Transverse colon (tissue), 4 donors: ENCODE measurements at regions not wholly inside any gene's neighbourhood (a gene's known extent, or its start where the extent isn't known, plus 50 kb on each side); places are given as distances from the start of the nearest gene placed in this dataset.

Experiments
- DNase-seq: peaks from one replicate; pipeline ENCODE4 v3.0.0-alpha.2; 2019
- H3K27ac ChIP-seq, 4 donors: fragments of 200-600 bp; sonication (generic); 2 replicates each; pipeline ENCODE4 v1.5.1; 2016 to 2018; ENCODE audit warnings: inconsistent platforms in 4 of 4
- H3K27me3 ChIP-seq: fragments of 200-600 bp; sonication (generic); 2 replicates; pipeline ENCODE4 v1.5.1; 2017; ENCODE audit warnings: inconsistent platforms
- H3K36me3 ChIP-seq, 4 donors: fragments of 200-600 bp; sonication (generic); 2 replicates each; pipeline ENCODE4 v1.5.1; 2017 to 2019; ENCODE audit warnings: inconsistent platforms in 4 of 4
- H3K4me1 ChIP-seq, 4 donors: fragments of 200-600 bp; sonication (generic); 2 replicates each; pipeline ENCODE4 v1.5.1; 2017 to 2020; ENCODE audit warnings: inconsistent platforms in 4 of 4
- H3K4me3 ChIP-seq, 4 donors: fragments of 200-600 bp; sonication (generic); 1 replicate in 1 of 4; 2 replicates in 3 of 4; pipeline versions ENCODE4 v1.5.1 to v1.6.1; 2017 to 2019; ENCODE audit warnings: inconsistent platforms in 4 of 4
- H3K9me3 ChIP-seq, 2 donors: fragments of 200-600 bp; sonication (generic); 2 replicates each; pipeline ENCODE4 v1.5.1; 2017 to 2019; ENCODE audit warnings: inconsistent platforms in 2 of 2
- CTCF ChIP-seq, 5 experiments: fragments of 200-600 bp in 3 of 5; fragments of 450-650 bp in 2 of 5; sonication (generic) in 3 of 5; IDR thresholded peaks; 1 replicate in 2 of 5; 2 replicates in 3 of 5; pipeline ENCODE4 v1.5.1; 2016 to 2017; ENCODE audit warnings: antibody characterized with exemption in 5 of 5, inconsistent platforms in 3 of 5, mild to moderate bottlenecking in 2 of 5, moderate library complexity in 1 of 5
- EP300 ChIP-seq: sonication (generic); formaldehyde crosslinking; IDR thresholded peaks from one replicate; pipeline ENCODE4 v1.6.1; 2017; ENCODE audit warnings: antibody characterized with exemption, low read depth
- POLR2A ChIP-seq: fragments of 450-650 bp; IDR thresholded peaks from one replicate; pipeline ENCODE4 v1.6.1; 2016; ENCODE audit warnings: antibody characterized with exemption, mild to moderate bottlenecking, moderate library complexity
- POLR2AphosphoS5 ChIP-seq, 3 donors: sonication (generic); formaldehyde crosslinking; IDR thresholded peaks; one replicate each; pipeline ENCODE4 v1.6.1; 2016; ENCODE audit warnings: antibody characterized with exemption in 3 of 3
- WGBS, 2 donors: methylation state at CpG; one replicate each; pipeline ENCODE4 v1.1.5; 2018; ENCODE audit warnings: low coverage in 1 of 2; 5-methylcytosine and 5-hydroxymethylcytosine counted together
- in situ Hi-C, 4 donors: fragments of 200-750 bp; cut with MboI; loops; one replicate each; pipeline versions ENCODE4 v1.15.0 to v1.15.1; 2017; ENCODE audit warnings: low sequenced_read_pairs in 3 of 4, low pct_ligation_motif_present in 1 of 4, low pct_unique_long_range_greater_than_20kb in 1 of 4
- intact Hi-C: fragments of 100-400 bp; cut with DNase I; formaldehyde crosslinking; loops from one replicate; pipeline ENCODE4 v1.15.1; 2023; ENCODE audit warnings: low total_unique reads

- in situ Hi-C loops: no loop called here
- WGBS, 2 donors: 75 to 92% methylated on average over 2 to 4 of the region's 4 CpGs
- no peaks in the 10 kb centered on the region for H3K9me3 ChIP-seq
- TF ChIP-seq EP300: no peak
- TF ChIP-seq POLR2AphosphoS5 (IDR thresholded peaks at IDR 0.05): no peak
- no peak for TF ChIP-seq CTCF (IDR thresholded peaks at IDR 0.05)
- H3K4me3 ChIP-seq: no peak overlapping the region
- no peaks in the 10 kb centered on the region for H3K4me1 ChIP-seq
- intact Hi-C loops: no loop called here
- no peak for DNase-seq
- H3K36me3 ChIP-seq: no peaks in the 10 kb centered on the region
- peaks cover 12% of the 10 kb centered on the region for H3K27me3 ChIP-seq
- no peak overlapping the region for H3K27ac ChIP-seq
Measured at GRCh38 chr9:109561137-109561536, 63.0 kb upstream of the PTPN3 start.

GRCh38 chr9:109568089-109568488 is 70.0 kb upstream of the PTPN3 start:
- Histone ChIP-seq H3K27ac (no peak overlapping the region), H3K36me3 (no peaks in the 10 kb centered on the region), H3K4me3 (no peak overlapping the region), H3K27me3 (peaks cover 32% of the 10 kb centered on the region), H3K9me3 (peaks cover 0 to 2% of the 10 kb centered on the region in 2 donors), H3K4me1 (no peaks in the 10 kb centered on the region)
- intact Hi-C loops: no loop called here
- TF ChIP-seq POLR2A: no peak
- no peak for TF ChIP-seq EP300
- no peak for TF ChIP-seq CTCF (IDR thresholded peaks at IDR 0.05)
- TF ChIP-seq POLR2AphosphoS5 (IDR thresholded peaks at IDR 0.05): no peak
- no peak for DNase-seq
- WGBS, 2 donors: 76% methylated on average over 2 of the region's 2 CpGs; no CpG with 5 or more reads in 1 of the 2 donors
- in situ Hi-C loops: no loop called here

- intact Hi-C loops: no loop called here
- Histone ChIP-seq H3K9me3 (peaks cover 0 to 2% of the 10 kb centered on the region in 2 donors), H3K36me3 (no peaks in the 10 kb centered on the region), H3K27ac (no peak overlapping the region), H3K4me3 (no peak overlapping the region), H3K27me3 (peaks cover 32% of the 10 kb centered on the region), H3K4me1 (no peaks in the 10 kb centered on the region)
- no peak for DNase-seq
- 80 to 94% methylated on average over 1 to 2 of the region's 2 CpGs for WGBS, 2 donors
- in situ Hi-C loops: no loop called here
- TF ChIP-seq EP300 (no peak), POLR2A (no peak)
Measured at GRCh38 chr9:109568568-109569210, 70.6 kb upstream of the PTPN3 start.

- intact Hi-C loops: loop anchor here (5.0 kb wide), 1 partner anchor 243 kb away; no protein-coding TSS in a partner anchor
- no peak for DNase-seq
- no peaks in the 10 kb centered on the region for H3K36me3 ChIP-seq
- H3K9me3 ChIP-seq: peaks cover 0 to 2% of the 10 kb centered on the region in 2 donors
- WGBS, 2 donors: 2 to 6% methylated on average over 2 of the region's 2 CpGs
- in situ Hi-C loops: loop anchor here in 1 of 4 donors (10.0 kb wide), 1 partner anchor 241 kb away; no protein-coding TSS in a partner anchor
- no peak overlapping the region for H3K4me3 ChIP-seq
- no peak overlapping the region for H3K27ac ChIP-seq
- TF ChIP-seq EP300 (no peak), CTCF (IDR thresholded peaks at IDR 0.05) (peak; percentile 56 to 75 (median 63))
- H3K27me3 ChIP-seq: no peaks in the 10 kb centered on the region
- H3K4me1 ChIP-seq: no peaks in the 10 kb centered on the region
Measured at GRCh38 chr9:109574061-109574882, 76.2 kb upstream of the PTPN3 start.
